Skeletal muscle tissue (tissue), 3 donors: ENCODE measurements at regions not wholly inside any gene's neighbourhood (a gene's known extent, or its start where the extent isn't known, plus 50 kb on each side); places are given as distances from the start of the nearest gene placed in this dataset.

Experiments used
- H3K27ac ChIP-seq: one replicate; pipeline ENCODE4 v1.7.0; 2013; ENCODE audit warnings: mild to moderate bottlenecking, low read depth, low read length, inconsistent platforms
- H3K27me3 ChIP-seq, 3 donors: one replicate each; pipeline ENCODE4 v1.7.0; 2013; ENCODE audit warnings: low read length in 3 of 3; ENCODE audit not compliant: control insufficient read depth in 3 of 3, insufficient read depth in 3 of 3
- H3K36me3 ChIP-seq, 3 donors: one replicate each; pipeline ENCODE4 v1.7.0; 2013; ENCODE audit warnings: low read length in 3 of 3; ENCODE audit not compliant: control insufficient read depth in 3 of 3, insufficient read depth in 3 of 3
- H3K4me1 ChIP-seq, 3 donors: one replicate each; pipeline ENCODE4 v1.7.0; 2013; ENCODE audit warnings: low read length in 3 of 3, mild to moderate bottlenecking in 3 of 3; ENCODE audit not compliant: control insufficient read depth in 3 of 3, insufficient read depth in 3 of 3
- H3K4me3 ChIP-seq, 3 donors: one replicate each; pipeline ENCODE4 v1.7.0; 2013; ENCODE audit warnings: low read length in 3 of 3
- H3K9ac ChIP-seq, 3 donors: one replicate each; pipeline ENCODE4 v1.7.0; 2013; ENCODE audit warnings: low read length in 3 of 3, mild to moderate bottlenecking in 3 of 3, moderate library complexity in 2 of 3, low read depth in 1 of 3
- H3K9me3 ChIP-seq, 3 donors: one replicate each; pipeline ENCODE4 v1.7.0; 2013; ENCODE audit warnings: low read length in 3 of 3; ENCODE audit not compliant: control insufficient read depth in 3 of 3
- donor health status: Osteomylitis.

GRCh38 chr6:6534399-6534798 lies 54.1 kb upstream of the LY86 start:
- Histone ChIP-seq H3K4me1 (peaks cover 0 to 5% (median 0%) of the 10 kb centered on the region in 3 donors), H3K4me3 (no peak overlapping the region), H3K9ac (no peak overlapping the region), H3K9me3 (peaks cover 0 to 3% (median 2%) of the 10 kb centered on the region in 3 donors), H3K36me3 (no peaks in the 10 kb centered on the region), H3K27me3 (no peaks in the 10 kb centered on the region), H3K27ac (no peak overlapping the region)

- Histone ChIP-seq H3K9me3 (peaks cover 0 to 2% (median 0%) of the 10 kb centered on the region in 3 donors), H3K4me3 (no peak overlapping the region), H3K27me3 (no peaks in the 10 kb centered on the region), H3K36me3 (no peaks in the 10 kb centered on the region), H3K27ac (no peak overlapping the region), H3K9ac (no peak overlapping the region), H3K4me1 (peaks cover 0 to 5% (median 0%) of the 10 kb centered on the region in 3 donors)
These were observed 50.8 kb upstream of the LY86 start for GRCh38 chr6:6537488-6538260.

- no peak overlapping the region for H3K27ac ChIP-seq
- H3K9me3 ChIP-seq, result peaks cover 0 to 2% (median 0%) of the 10 kb centered on the region in 3 donors
These were observed 50.3 kb upstream of the LY86 start for GRCh38 chr6:6538261-6538660.

More at GRCh38 chr6:6538261-6538660, 50.3 kb upstream of the LY86 start:
- Histone ChIP-seq H3K4me3 (no peak overlapping the region), H3K9ac (no peak overlapping the region), H3K27me3 (peaks cover 0 to 2% (median 0%) of the 10 kb centered on the region in 3 donors), H3K4me1 (peaks cover 0 to 5% (median 0%) of the 10 kb centered on the region in 3 donors), H3K36me3 (no peaks in the 10 kb centered on the region)
